RWPE1 (cell line): ENCODE measurements at regions not wholly inside any gene's neighbourhood (a gene's known extent, or its start where the extent isn't known, plus 50 kb on each side); places are given as distances from the start of the nearest gene placed in this dataset.

Source experiments
- CTCF ChIA-PET: fragments of 350-600 bp; sonication (Branson Sonifier 250); formaldehyde crosslinking; extraction: SDS; loops from one replicate; lab custom pipeline; 2021; lab: Yijun Ruan, JAX
- POLR2A ChIA-PET: fragments of 400-600 bp; formaldehyde crosslinking; extraction: SDS; loops from one replicate; lab custom pipeline; 2020; ENCODE audit warnings: antibody characterized with exemption; ENCODE audit not compliant: low non-redundant PET; lab: Yijun Ruan, JAX
- DNase-seq: peaks from one replicate; pipeline ENCODE4 v3.0.0; 2012; ENCODE audit warnings: low spot score
- H3K27ac ChIP-seq: fragments of 450-650 bp; 2 replicates; pipeline ENCODE4 v1.5.1; 2017
- TF ChIP-seq, protein P1 (sequence below): fragments of 450-650 bp; conservative IDR thresholded peaks from 2 replicates; pipeline ENCODE4 v1.5.1; 2017; ENCODE audit warnings: low read depth, mild to moderate bottlenecking

GRCh38 chr3:130227540-130227939 is 117.9 kb upstream of the COL6A5 start:
- CTCF ChIA-PET, result no interaction called here

DNA sequence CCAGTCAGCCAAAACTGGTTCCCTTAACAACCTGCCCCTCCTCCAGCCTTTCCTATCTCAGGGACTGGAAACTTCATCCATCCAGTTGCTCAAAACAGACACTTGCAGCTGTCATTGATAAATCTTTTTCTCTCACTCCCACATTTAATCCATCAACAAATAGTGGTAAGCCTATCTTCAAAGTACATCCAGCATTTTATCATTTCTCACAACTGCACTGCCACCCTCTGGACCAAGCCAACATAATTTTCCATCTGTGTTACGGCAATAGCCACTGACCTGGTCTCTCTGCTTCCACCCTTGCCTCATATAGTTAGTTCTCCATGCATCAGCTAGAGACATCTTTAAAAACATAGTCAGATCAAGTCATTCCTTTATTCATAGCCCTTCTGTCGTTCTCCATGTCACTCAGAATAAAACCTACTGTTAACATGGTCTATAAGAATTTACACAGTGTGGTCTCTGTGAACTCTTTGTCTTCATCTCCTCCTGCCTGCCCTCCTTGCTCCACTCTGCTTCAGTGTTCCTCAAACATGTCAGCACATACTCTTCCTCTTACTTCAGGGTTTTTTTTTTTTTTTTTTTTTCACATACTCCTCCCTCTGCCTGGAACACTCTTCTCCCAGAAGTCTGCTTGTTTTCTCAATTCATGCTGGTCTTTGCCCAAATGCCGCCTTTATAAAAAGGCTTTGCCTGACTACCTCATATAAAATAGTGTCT is 102.5 kb upstream of the COL6A5 start:
- POLR2A ChIA-PET, result no interaction called here
- no peak overlapping the region for H3K27ac ChIP-seq
- DNase-seq, result no peak
- CTCF ChIA-PET, result no interaction called here
- TF ChIP-seq, protein P1, sequence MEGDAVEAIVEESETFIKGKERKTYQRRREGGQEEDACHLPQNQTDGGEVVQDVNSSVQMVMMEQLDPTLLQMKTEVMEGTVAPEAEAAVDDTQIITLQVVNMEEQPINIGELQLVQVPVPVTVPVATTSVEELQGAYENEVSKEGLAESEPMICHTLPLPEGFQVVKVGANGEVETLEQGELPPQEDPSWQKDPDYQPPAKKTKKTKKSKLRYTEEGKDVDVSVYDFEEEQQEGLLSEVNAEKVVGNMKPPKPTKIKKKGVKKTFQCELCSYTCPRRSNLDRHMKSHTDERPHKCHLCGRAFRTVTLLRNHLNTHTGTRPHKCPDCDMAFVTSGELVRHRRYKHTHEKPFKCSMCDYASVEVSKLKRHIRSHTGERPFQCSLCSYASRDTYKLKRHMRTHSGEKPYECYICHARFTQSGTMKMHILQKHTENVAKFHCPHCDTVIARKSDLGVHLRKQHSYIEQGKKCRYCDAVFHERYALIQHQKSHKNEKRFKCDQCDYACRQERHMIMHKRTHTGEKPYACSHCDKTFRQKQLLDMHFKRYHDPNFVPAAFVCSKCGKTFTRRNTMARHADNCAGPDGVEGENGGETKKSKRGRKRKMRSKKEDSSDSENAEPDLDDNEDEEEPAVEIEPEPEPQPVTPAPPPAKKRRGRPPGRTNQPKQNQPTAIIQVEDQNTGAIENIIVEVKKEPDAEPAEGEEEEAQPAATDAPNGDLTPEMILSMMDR, result no peak

More at GRCh38 chr3:130227540-130227939, 117.9 kb upstream of the COL6A5 start:
- no peak for DNase-seq
- POLR2A ChIA-PET, result no interaction called here
- TF ChIP-seq, protein P1, result no peak
- no peak overlapping the region for H3K27ac ChIP-seq

- CTCF ChIA-PET, result no interaction called here
These were observed 101.7 kb upstream of the COL6A5 start for GRCh38 chr3:130243808-130244207.

DNA sequence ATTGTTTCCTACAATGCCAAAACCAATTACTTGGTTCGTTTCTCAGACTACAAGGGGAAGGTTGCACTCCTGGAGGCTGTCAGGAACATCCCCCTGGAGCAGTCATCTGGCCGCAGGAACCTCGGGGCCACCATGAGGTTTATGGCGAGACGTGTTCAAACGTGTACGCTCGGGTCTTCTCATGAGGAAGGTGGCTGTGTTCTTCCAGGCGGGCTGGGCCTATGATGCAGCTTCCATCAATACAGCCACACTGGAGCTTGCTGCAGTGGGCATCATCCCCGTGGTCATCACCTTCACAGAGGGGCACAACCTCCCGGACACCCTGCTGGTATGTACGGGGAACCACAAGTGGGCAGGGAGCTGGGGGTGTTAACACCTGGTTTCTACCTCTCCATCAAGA is 94.5 kb upstream of the COL6A5 start:
- ChIA-PET CTCF (no interaction called here), POLR2A (no interaction called here)
- H3K27ac ChIP-seq, result no peak overlapping the region
- DNase-seq, result no peak
- TF ChIP-seq, protein P1, result no peak

More at GRCh38 chr3:130243808-130244207, 101.7 kb upstream of the COL6A5 start:
- H3K27ac ChIP-seq, result no peak overlapping the region
- no peak for DNase-seq
- POLR2A ChIA-PET, result no interaction called here
- TF ChIP-seq, protein P1, result no peak

GRCh38 chr3:130255442-130255841 is 90.0 kb upstream of the COL6A5 start:
- CTCF ChIA-PET, result interaction anchor here (0.6 kb wide), 1 partner anchor 326 kb away, joined by 3 read pairs; no protein-coding TSS in a partner anchor
- POLR2A ChIA-PET, result no interaction called here
- DNase-seq, result no peak
- TF ChIP-seq, protein P1, result no peak
- no peak overlapping the region for H3K27ac ChIP-seq

DNA sequence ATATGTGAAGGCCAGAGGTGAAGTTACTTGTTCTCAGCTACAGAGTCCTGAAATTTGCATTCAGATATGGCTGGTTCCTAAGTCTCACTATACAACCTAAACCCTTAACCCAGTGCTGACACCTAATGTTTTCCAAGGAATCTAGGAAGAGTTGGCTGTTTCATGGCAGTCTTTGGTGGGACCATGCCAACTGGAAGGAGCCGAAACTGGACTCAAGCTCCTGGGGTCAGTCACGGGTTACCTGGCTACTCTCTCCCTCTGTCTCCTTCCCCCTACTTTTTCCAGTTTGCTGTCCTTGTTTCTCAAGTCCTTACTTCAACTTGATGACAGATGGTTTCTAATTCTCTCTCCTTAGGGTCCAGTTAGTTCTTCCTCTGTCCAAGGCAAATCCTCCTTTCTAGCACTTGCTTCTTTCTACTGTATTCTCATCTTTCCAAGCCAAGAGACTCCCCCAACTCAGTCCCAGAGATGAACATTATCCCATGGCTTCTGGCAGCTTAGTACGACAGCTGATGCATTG is 88.6 kb upstream of the COL6A5 start:
- CTCF ChIA-PET, result no interaction called here
- TF ChIP-seq, protein P1, result no peak
- DNase-seq, result no peak
- H3K27ac ChIP-seq, result no peak overlapping the region
- POLR2A ChIA-PET, result no interaction called here
